H9 (cell line): ENCODE measurements at regions not wholly inside any gene's neighbourhood (a gene's known extent, or its start where the extent isn't known, plus 50 kb on each side); places are given as distances from the start of the nearest gene placed in this dataset.

Experiments
- DNase-seq: peaks from one replicate; pipeline ENCODE4 v3.0.0-alpha.2; 2017
- H2AFZ ChIP-seq: one replicate; pipeline ENCODE4 v1.6.1; 2013; ENCODE audit warnings: mild to moderate bottlenecking, low read length, control low read depth, moderate library complexity
- H2AK5ac ChIP-seq: 2 replicates; pipeline ENCODE4 v1.6.1; 2013; ENCODE audit warnings: low read length, control low read depth, mixed read lengths; ENCODE audit not compliant: insufficient read length
- H2BK120ac ChIP-seq: one replicate; pipeline ENCODE4 v1.6.1; 2013; ENCODE audit warnings: low read depth, mild to moderate bottlenecking, low read length, control low read depth, inconsistent platforms; ENCODE audit not compliant: poor library complexity, severe bottlenecking
- H2BK12ac ChIP-seq: 2 replicates; pipeline ENCODE4 v1.6.1; 2013; ENCODE audit warnings: low read length, control low read depth, mixed read lengths, low read depth; ENCODE audit not compliant: insufficient read length
- H2BK15ac ChIP-seq: 2 replicates; pipeline ENCODE4 v1.6.1; 2013; ENCODE audit warnings: low read depth, low read length, control low read depth
- H2BK20ac ChIP-seq: one replicate; pipeline ENCODE4 v1.6.1; 2013; ENCODE audit warnings: low read depth, mild to moderate bottlenecking, low read length, control low read depth, inconsistent platforms; ENCODE audit not compliant: poor library complexity, severe bottlenecking
- H2BK5ac ChIP-seq: 2 replicates; pipeline ENCODE4 v1.6.1; 2013; ENCODE audit warnings: low read length, control low read depth, mixed read lengths; ENCODE audit not compliant: insufficient read length
- H3K14ac ChIP-seq: 2 replicates; pipeline ENCODE4 v1.6.1; 2013; ENCODE audit warnings: low read length, control low read depth; ENCODE audit not compliant: insufficient read depth
- H3K18ac ChIP-seq: 2 replicates; pipeline ENCODE4 v1.6.1; 2013; ENCODE audit warnings: low read depth, mild to moderate bottlenecking, mixed read lengths, low read length, control low read depth; ENCODE audit not compliant: insufficient read length
- H3K23ac ChIP-seq: 2 replicates; pipeline ENCODE4 v1.6.1; 2013; ENCODE audit warnings: low read length, control low read depth, mixed read lengths, low read depth; ENCODE audit not compliant: insufficient read length
- H3K23me2 ChIP-seq: 2 replicates; pipeline ENCODE4 v1.6.1; 2013; ENCODE audit warnings: low read depth, mild to moderate bottlenecking, mixed read lengths, low read length, control low read depth; ENCODE audit not compliant: insufficient read length, poor library complexity, severe bottlenecking
- H3K27ac ChIP-seq: 2 replicates; pipeline ENCODE4 v1.5.1; 2013; ENCODE audit warnings: low read length, control low read depth, mixed read lengths, low read depth; ENCODE audit not compliant: insufficient read length
- H3K27me3 ChIP-seq: 2 replicates; pipeline ENCODE4 v1.6.1; 2013; ENCODE audit warnings: low read length, control low read depth, inconsistent platforms; ENCODE audit not compliant: insufficient read depth
- H3K4ac ChIP-seq: 2 replicates; pipeline ENCODE4 v1.6.1; 2013; ENCODE audit warnings: low read depth, mild to moderate bottlenecking, control low read depth, inconsistent platforms, low read length, moderate library complexity
- H3K4me1 ChIP-seq: 2 replicates; pipeline ENCODE4 v1.6.1; 2013; ENCODE audit warnings: low read length, control low read depth, inconsistent platforms; ENCODE audit not compliant: insufficient read depth
- H3K4me2 ChIP-seq: 2 replicates; pipeline ENCODE4 v1.6.1; 2013; ENCODE audit warnings: low read length, control low read depth, mixed read lengths; ENCODE audit not compliant: insufficient read length, insufficient read depth
- H3K56ac ChIP-seq: 2 replicates; pipeline ENCODE4 v1.6.1; 2013; ENCODE audit warnings: low read depth, mild to moderate bottlenecking, mixed read lengths, low read length, control low read depth; ENCODE audit not compliant: insufficient read length
- H3K79me1 ChIP-seq: 2 replicates; pipeline ENCODE4 v1.6.1; 2013; ENCODE audit warnings: low read depth, mild to moderate bottlenecking, moderate library complexity, low read length, control low read depth, inconsistent platforms; ENCODE audit not compliant: insufficient read depth, poor library complexity, severe bottlenecking
- H3K79me2 ChIP-seq: 2 replicates; pipeline ENCODE4 v1.6.1; 2013; ENCODE audit warnings: low read length, control low read depth, inconsistent platforms; ENCODE audit not compliant: insufficient read depth
- H3K9ac ChIP-seq: 2 replicates; pipeline ENCODE4 v1.6.1; 2013; ENCODE audit warnings: low read length, control low read depth, mixed read lengths; ENCODE audit not compliant: insufficient read length; ENCODE audit errors: extremely low read depth
- H3K9me3 ChIP-seq: one replicate; pipeline ENCODE4 v1.6.1; 2013; ENCODE audit warnings: low read depth, low read length, inconsistent platforms; ENCODE audit not compliant: control insufficient read depth
- H3T11ph ChIP-seq: one replicate; pipeline ENCODE4 v1.6.1; 2013; ENCODE audit warnings: mild to moderate bottlenecking, low read length, control low read depth, inconsistent platforms
- H4K20me1 ChIP-seq: one replicate; pipeline ENCODE4 v1.6.1; 2013; ENCODE audit not compliant: control insufficient read depth, insufficient read length, insufficient read depth
- H4K5ac ChIP-seq: 2 replicates; pipeline ENCODE4 v1.6.1; 2013; ENCODE audit warnings: low read depth, mild to moderate bottlenecking, mixed read lengths, low read length, control low read depth; ENCODE audit not compliant: insufficient read length
- H4K8ac ChIP-seq: replicated peaks from 2 replicates; pipeline ENCODE4 v1.6.1; 2013; ENCODE audit warnings: low read length, control low read depth, mixed read lengths, low read depth; ENCODE audit not compliant: insufficient read length
- H4K91ac ChIP-seq: 2 replicates; pipeline ENCODE4 v1.6.1; 2013; ENCODE audit warnings: low read depth, mild to moderate bottlenecking, moderate library complexity, mixed read lengths, low read length, control low read depth; ENCODE audit not compliant: insufficient read length
- H3K27ac Mint-ChIP-seq, 3 experiments: 2 replicates in 2 of 3; 3 replicates in 1 of 3; pipeline ENCODE4 v1.8.0; 2020 to 2021; ENCODE audit warnings: mixed read lengths in 3 of 3, mild to moderate bottlenecking in 1 of 3, moderate library complexity in 1 of 3
- H3K27me3 Mint-ChIP-seq: 2 replicates; pipeline ENCODE4 v1.8.0; 2021; ENCODE audit warnings: low read depth, mild to moderate bottlenecking, moderate library complexity, mixed read lengths
- H3K36me3 Mint-ChIP-seq, 3 experiments: 2 replicates in 2 of 3; 3 replicates in 1 of 3; pipeline ENCODE4 v1.8.0; 2020 to 2021; ENCODE audit warnings: low read depth in 3 of 3, mixed read lengths in 3 of 3; ENCODE audit not compliant: insufficient read depth in 1 of 3
- H3K4me1 Mint-ChIP-seq, 2 experiments: 2 replicates each; pipeline ENCODE4 v1.8.0; 2020; ENCODE audit warnings: mixed read lengths in 2 of 2
- H3K4me3 Mint-ChIP-seq, 2 experiments: 2 replicates in 1 of 2; 3 replicates in 1 of 2; pipeline ENCODE4 v1.8.0; 2020 to 2021; ENCODE audit warnings: mild to moderate bottlenecking in 2 of 2, mixed read lengths in 2 of 2, moderate library complexity in 1 of 2
- H3K9me3 Mint-ChIP-seq, 2 experiments: 2 replicates in 1 of 2; 3 replicates in 1 of 2; pipeline ENCODE4 v1.8.0; 2020; ENCODE audit warnings: mild to moderate bottlenecking in 2 of 2, mixed read lengths in 2 of 2, moderate library complexity in 1 of 2
- CTCF ChIP-seq: fragments of 200-600 bp; sonication (generic); conservative IDR thresholded peaks from 3 replicates; pipeline ENCODE4 v1.8.0; 2021; ENCODE audit warnings: antibody characterized with exemption, mild to moderate bottlenecking
- WGBS: extraction: QIAGEN DNeasy Blood & Tissue Kit; methylation state at CpG from one replicate; pipeline ENCODE4 v1.1.7; 2013; ENCODE audit warnings: missing lambda C conversion rate, low lambda C conversion rate, mixed read lengths; ENCODE audit not compliant: insufficient read length; ENCODE audit errors: extremely low coverage; 5-methylcytosine and 5-hydroxymethylcytosine counted together

GRCh38 chr4:135732448-135732847 is 1530.9 kb upstream of the PABPC4L start:
- Histone ChIP-seq H3K23ac (no peak overlapping the region), H4K8ac (no peak overlapping the region), H3K56ac (no peak overlapping the region), H3K79me2 (no peaks in the 10 kb centered on the region), H3K18ac (no peak overlapping the region), H2AK5ac (no peak overlapping the region), H3K4me2 (no peak overlapping the region), H2BK120ac (no peak overlapping the region), H3K4ac (no peak overlapping the region), H3K9ac (no peak overlapping the region), H2BK20ac (no peak overlapping the region), H4K5ac (no peak overlapping the region), H4K91ac (no peak overlapping the region), H3K79me1 (no peaks in the 10 kb centered on the region), H3K23me2 (no peaks in the 10 kb centered on the region), H2BK5ac (no peak overlapping the region), H2BK12ac (no peak overlapping the region), H3T11ph (no peak overlapping the region), H4K20me1 (no peaks in the 10 kb centered on the region), H3K27me3 (no peaks in the 10 kb centered on the region), H2BK15ac (no peak overlapping the region), H3K27ac (no peak overlapping the region), H3K9me3 (no peaks in the 10 kb centered on the region), H2AFZ (peak overlapping the region; percentile 48), H3K4me1 (no peaks in the 10 kb centered on the region), H3K14ac (no peak overlapping the region)
- TF ChIP-seq CTCF: no peak
- Mint-ChIP-seq H3K4me3 (no peak overlapping the region), H3K4me1 (no peaks in the 10 kb centered on the region), H3K27me3 (no peaks in the 10 kb centered on the region), H3K36me3 (no peaks in the 10 kb centered on the region; a peak in 1 of 7 replicates), H3K9me3 (no peaks in the 10 kb centered on the region), H3K27ac (no peak overlapping the region)
- no peak for DNase-seq
- WGBS: no CpG with 5 or more reads among the region's 4 CpGs
